B cell (primary cell): ENCODE measurements at regions not wholly inside any gene's neighbourhood (a gene's known extent, or its start where the extent isn't known, plus 50 kb on each side); places are given as distances from the start of the nearest gene placed in this dataset.

Experiments
- ATAC-seq: fragments of 200-7000 bp; cut with Tn5 transposase; one replicate; pipeline ENCODE4 v1.10.0; 2021; ENCODE audit warnings: low read depth, mild to moderate bottlenecking, moderate number of reproducible peaks, moderate library complexity
- CTCF ChIA-PET: fragments of 350-600 bp; sonication (Branson Sonifier 250); formaldehyde crosslinking; loops from one replicate; lab custom pipeline; 2021; ENCODE audit warnings: antibody characterized with exemption, inconsistent platforms; lab: Charles Lee
- POLR2A ChIA-PET: fragments of 350-600 bp; sonication (Branson Sonifier 250); formaldehyde crosslinking; loops from one replicate; lab custom pipeline; 2021; ENCODE audit warnings: antibody characterized with exemption; lab: Charles Lee
- DNase-seq: peaks from one replicate; pipeline ENCODE4 v3.0.0; 2013
- H2AFZ ChIP-seq: 2 replicates; pipeline ENCODE4 v1.6.1; 2012; ENCODE audit warnings: mild to moderate bottlenecking, low read depth, low read length; ENCODE audit not compliant: insufficient read depth, poor library complexity, severe bottlenecking
- H3K27ac ChIP-seq, 2 donors: 1 replicate in 1 of 2; 2 replicates in 1 of 2; pipeline ENCODE4 v1.5.1; 2012 to 2013; ENCODE audit warnings: low read length in 2 of 2, mild to moderate bottlenecking in 2 of 2, moderate library complexity in 1 of 2
- H3K27me3 ChIP-seq, 4 experiments: fragments of 200-600 bp in 1 of 4; sonication (generic) in 1 of 4; replicated peaks in 1 of 4; 1 replicate in 2 of 4; 2 replicates in 2 of 4; pipeline versions ENCODE4 v1.6.1 to v1.7.0; 2013 to 2016; ENCODE audit warnings: low read length in 3 of 4, mild to moderate bottlenecking in 2 of 4, mixed read lengths in 1 of 4, moderate library complexity in 1 of 4; ENCODE audit not compliant: insufficient read depth in 4 of 4, control insufficient read depth in 3 of 4; ENCODE audit errors: control extremely low read depth in 1 of 4
- H3K36me3 ChIP-seq, 2 experiments: replicated peaks in 1 of 2; 1 replicate in 1 of 2; 2 replicates in 1 of 2; pipeline versions ENCODE4 v1.6.1 to v1.7.1; 2013; ENCODE audit warnings: low read length in 1 of 2; ENCODE audit not compliant: insufficient read depth in 2 of 2, control insufficient read depth in 1 of 2; ENCODE audit errors: control extremely low read depth in 1 of 2, extremely low read depth in 1 of 2
- H3K4me1 ChIP-seq, 2 donors: fragments of 200-600 bp in 1 of 2; sonication (generic) in 1 of 2; 1 replicate in 1 of 2; 2 replicates in 1 of 2; pipeline versions ENCODE4 v1.5.1 to v1.6.1; 2013 to 2017; ENCODE audit warnings: low read length in 2 of 2; ENCODE audit not compliant: control insufficient read depth in 2 of 2, insufficient read depth in 2 of 2
- H3K4me2 ChIP-seq: replicated peaks from 2 replicates; pipeline ENCODE3; 2012; ENCODE audit warnings: mild to moderate bottlenecking, low read depth, low read length; ENCODE audit not compliant: poor library complexity, severe bottlenecking
- H3K4me3 ChIP-seq, 5 experiments: fragments of 200-600 bp in 1 of 5; sonication (generic) in 1 of 5; 1 replicate in 3 of 5; 2 replicates in 2 of 5; pipeline versions ENCODE4 v1.5.1 to v1.7.0; 2011 to 2016; ENCODE audit warnings: low read length in 4 of 5, mild to moderate bottlenecking in 4 of 5, low read depth in 2 of 5, control low read depth in 1 of 5, moderate library complexity in 1 of 5; ENCODE audit not compliant: insufficient read depth in 1 of 5; ENCODE audit errors: control extremely low read depth in 1 of 5, extremely low read depth in 1 of 5
- H3K79me2 ChIP-seq: fragments of 200-600 bp; sonication (generic); one replicate; pipeline ENCODE4 v1.6.0; 2016; ENCODE audit warnings: low read length; ENCODE audit not compliant: control insufficient read depth, insufficient read depth
- H3K9ac ChIP-seq: fragments of 200-600 bp; sonication (generic); 2 replicates; pipeline ENCODE4 v1.6.1; 2017; ENCODE audit warnings: mild to moderate bottlenecking, low read length, moderate library complexity
- H3K9me3 ChIP-seq, 3 donors: one replicate each; pipeline versions ENCODE4 v1.6.1 to v1.7.1; 2013; ENCODE audit warnings: low read length in 2 of 3; ENCODE audit not compliant: control insufficient read depth in 2 of 3, insufficient read depth in 1 of 3; ENCODE audit errors: control extremely low read depth in 1 of 3
- H4K20me1 ChIP-seq: 2 replicates; pipeline ENCODE4 v1.6.0; 2012; ENCODE audit warnings: mild to moderate bottlenecking, low read length; ENCODE audit not compliant: insufficient read depth, control insufficient read depth, poor library complexity, severe bottlenecking
- H3K27ac Mint-ChIP-seq: one replicate; pipeline ENCODE4 v1.8.0; 2021; ENCODE audit warnings: mixed read lengths
- H3K27me3 Mint-ChIP-seq: one replicate; pipeline ENCODE4 v1.8.0; 2021; ENCODE audit warnings: mixed read lengths
- H3K4me1 Mint-ChIP-seq: one replicate; pipeline ENCODE4 v1.8.0; 2021; ENCODE audit warnings: mixed read lengths
- H3K4me3 Mint-ChIP-seq: one replicate; pipeline ENCODE4 v1.8.0; 2021; ENCODE audit warnings: mixed read lengths
- H3K9me3 Mint-ChIP-seq: one replicate; pipeline ENCODE4 v1.8.0; 2022; ENCODE audit warnings: mixed read lengths; ENCODE audit not compliant: insufficient read depth
- EZH2 ChIP-seq: IDR thresholded peaks from 2 replicates; pipeline ENCODE4 v1.6.1; 2012; ENCODE audit warnings: borderline replicate concordance, low read depth, mild to moderate bottlenecking, moderate library complexity, low read length; ENCODE audit not compliant: insufficient read depth, poor library complexity, severe bottlenecking
- WGBS: methylation state at CpG from one replicate; pipeline ENCODE4 v1.1.5; 2013; ENCODE audit warnings: missing lambda C conversion rate; ENCODE audit not compliant: insufficient coverage; 5-methylcytosine and 5-hydroxymethylcytosine counted together
- intact Hi-C: fragments of 100-400 bp; cut with micrococcal nuclease; formaldehyde crosslinking; loops from one replicate; pipeline ENCODE4 v1.10.0; 2022
- TF ChIP-seq, protein P1 (sequence below): fragments of 200-600 bp; IDR thresholded peaks from one replicate; pipeline ENCODE4 v1.8.0; 2022; ENCODE audit warnings: antibody characterized with exemption, mild to moderate bottlenecking

DNA sequence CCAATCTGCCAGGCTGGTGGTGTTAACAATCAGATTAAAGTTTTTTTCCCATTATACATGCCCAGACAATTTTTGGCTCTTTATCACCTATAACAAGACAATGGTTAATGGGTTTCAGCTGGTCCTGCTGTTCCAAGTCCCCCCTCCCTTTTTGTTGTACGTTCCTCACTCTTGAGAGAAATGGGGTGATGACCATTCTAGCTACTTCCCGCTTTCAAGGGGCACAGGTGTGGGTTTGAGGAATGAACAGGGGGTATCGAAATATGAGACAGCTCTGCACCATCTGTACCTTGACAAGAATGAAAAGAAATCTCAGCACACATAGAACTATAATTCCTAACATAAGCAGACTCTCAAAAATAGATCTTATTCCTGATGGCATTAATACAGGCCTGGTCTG, 326.8 kb downstream of the PTPRU start:
- no peak overlapping the region for H3K9ac ChIP-seq

GRCh38 chr1:29559056-29559455, 322.7 kb downstream of the PTPRU start:
- Histone ChIP-seq H3K4me2 (no peak overlapping the region), H3K79me2 (no peaks in the 10 kb centered on the region), H3K9ac (no peak overlapping the region), H3K4me1 (no peaks in the 10 kb centered on the region), H3K36me3 (no peaks in the 10 kb centered on the region), H4K20me1 (no peaks in the 10 kb centered on the region), H3K27me3 (no peaks in the 10 kb centered on the region), H2AFZ (no peak overlapping the region), H3K27ac (no peak overlapping the region), H3K4me3 (no peak overlapping the region), H3K9me3 (peaks cover 0 to 21% (median 8%) of the 10 kb centered on the region in 3 donors)
- ChIA-PET POLR2A (no interaction called here), CTCF (no interaction called here)
- intact Hi-C loops, result no loop called here
- no peaks in the 10 kb centered on the region for H3K27me3 Mint-ChIP-seq
- H3K4me1 Mint-ChIP-seq, result no peaks in the 10 kb centered on the region
- DNase-seq, result no peak
- H3K4me3 Mint-ChIP-seq, result no peak overlapping the region
- no peak overlapping the region for H3K27ac Mint-ChIP-seq
- no peak for TF ChIP-seq EZH2
- TF ChIP-seq, protein P1, sequence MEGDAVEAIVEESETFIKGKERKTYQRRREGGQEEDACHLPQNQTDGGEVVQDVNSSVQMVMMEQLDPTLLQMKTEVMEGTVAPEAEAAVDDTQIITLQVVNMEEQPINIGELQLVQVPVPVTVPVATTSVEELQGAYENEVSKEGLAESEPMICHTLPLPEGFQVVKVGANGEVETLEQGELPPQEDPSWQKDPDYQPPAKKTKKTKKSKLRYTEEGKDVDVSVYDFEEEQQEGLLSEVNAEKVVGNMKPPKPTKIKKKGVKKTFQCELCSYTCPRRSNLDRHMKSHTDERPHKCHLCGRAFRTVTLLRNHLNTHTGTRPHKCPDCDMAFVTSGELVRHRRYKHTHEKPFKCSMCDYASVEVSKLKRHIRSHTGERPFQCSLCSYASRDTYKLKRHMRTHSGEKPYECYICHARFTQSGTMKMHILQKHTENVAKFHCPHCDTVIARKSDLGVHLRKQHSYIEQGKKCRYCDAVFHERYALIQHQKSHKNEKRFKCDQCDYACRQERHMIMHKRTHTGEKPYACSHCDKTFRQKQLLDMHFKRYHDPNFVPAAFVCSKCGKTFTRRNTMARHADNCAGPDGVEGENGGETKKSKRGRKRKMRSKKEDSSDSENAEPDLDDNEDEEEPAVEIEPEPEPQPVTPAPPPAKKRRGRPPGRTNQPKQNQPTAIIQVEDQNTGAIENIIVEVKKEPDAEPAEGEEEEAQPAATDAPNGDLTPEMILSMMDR, result no peak
- peaks cover 14% of the 10 kb centered on the region for H3K9me3 Mint-ChIP-seq
- WGBS, result 85% methylated on average over 3 of the region's 3 CpGs
- no peak for ATAC-seq

More for the DNA sequence above, 326.8 kb downstream of the PTPRU start:
- no CpG with 5 or more reads among the region's 3 CpGs for WGBS
- Mint-ChIP-seq H3K4me3 (no peak overlapping the region), H3K9me3 (peaks cover 17% of the 10 kb centered on the region), H3K4me1 (no peaks in the 10 kb centered on the region), H3K27me3 (no peaks in the 10 kb centered on the region), H3K27ac (no peak overlapping the region)
- H3K79me2 ChIP-seq, result no peaks in the 10 kb centered on the region
- H3K36me3 ChIP-seq, result no peaks in the 10 kb centered on the region
- H3K27me3 ChIP-seq, result no peaks in the 10 kb centered on the region
- H3K4me1 ChIP-seq, result no peaks in the 10 kb centered on the region
- ChIA-PET CTCF (no interaction called here), POLR2A (no interaction called here)
- H2AFZ ChIP-seq, result no peak overlapping the region
- H4K20me1 ChIP-seq, result no peaks in the 10 kb centered on the region
- H3K27ac ChIP-seq, result no peak overlapping the region
- no peak overlapping the region for H3K4me2 ChIP-seq
- intact Hi-C loops, result no loop called here
- H3K9me3 ChIP-seq, result peaks cover 0 to 46% (median 38%) of the 10 kb centered on the region in 3 donors
- H3K4me3 ChIP-seq, result no peak overlapping the region
- DNase-seq (no peak), ATAC-seq (no peak)
- TF ChIP-seq, protein P1, result no peak
- TF ChIP-seq EZH2, result no peak
